HG02943 (cell line): ENCODE measurements at regions not wholly inside any gene's neighbourhood (a gene's known extent, or its start where the extent isn't known, plus 50 kb on each side); places are given as distances from the start of the nearest gene placed in this dataset.

Experiments used
- ATAC-seq: cut with Tn5 transposase; IDR thresholded peaks from one replicate; pipeline ENCODE4 v1.9.1; 2021; ENCODE audit warnings: mild to moderate bottlenecking, low read depth, moderate library complexity; ENCODE audit not compliant: unreplicated experiment

DNA sequence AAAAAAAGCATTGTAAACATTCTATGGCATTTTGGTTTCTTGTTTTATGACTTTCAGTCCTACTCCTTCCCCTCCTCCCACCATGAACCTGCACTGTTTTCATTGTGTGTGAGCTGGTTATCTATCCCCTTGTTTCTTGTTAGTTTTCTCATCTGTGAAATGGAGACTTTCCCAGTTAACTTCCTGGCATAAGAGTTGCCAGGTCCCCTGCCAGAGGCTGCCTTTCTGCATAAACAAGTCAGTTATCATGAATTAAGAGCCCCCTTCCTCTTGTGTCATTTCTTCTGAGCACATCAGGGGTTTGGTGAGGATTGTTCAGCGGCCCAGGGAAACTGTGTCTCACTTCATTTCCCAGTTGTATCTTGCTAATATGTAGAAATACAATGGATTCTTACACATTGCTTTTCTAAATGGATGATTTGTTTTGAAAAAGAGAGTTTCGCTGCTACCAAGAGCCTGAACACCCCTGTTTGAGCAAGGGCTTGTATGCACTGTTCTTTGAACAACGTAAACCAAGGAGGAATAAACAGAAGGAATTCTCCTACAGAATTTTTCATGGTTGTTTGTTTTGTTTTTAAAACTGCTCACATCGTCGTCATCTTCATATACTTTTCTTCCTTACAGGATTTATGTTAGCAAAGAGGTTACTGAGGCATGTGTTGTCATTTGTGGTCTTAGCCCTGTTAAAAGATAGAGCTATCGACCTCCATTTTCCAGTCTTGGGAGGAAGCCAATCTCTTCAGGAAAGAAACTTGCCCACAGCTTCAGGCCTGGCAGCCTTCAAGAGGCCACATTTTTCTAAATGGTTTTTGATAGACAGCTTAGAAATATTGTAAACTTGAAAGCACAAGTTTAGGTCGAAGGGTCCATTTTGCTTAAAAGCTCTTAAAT is 144.6 kb upstream of the IL12A start:
- ATAC-seq = no peak

DNA sequence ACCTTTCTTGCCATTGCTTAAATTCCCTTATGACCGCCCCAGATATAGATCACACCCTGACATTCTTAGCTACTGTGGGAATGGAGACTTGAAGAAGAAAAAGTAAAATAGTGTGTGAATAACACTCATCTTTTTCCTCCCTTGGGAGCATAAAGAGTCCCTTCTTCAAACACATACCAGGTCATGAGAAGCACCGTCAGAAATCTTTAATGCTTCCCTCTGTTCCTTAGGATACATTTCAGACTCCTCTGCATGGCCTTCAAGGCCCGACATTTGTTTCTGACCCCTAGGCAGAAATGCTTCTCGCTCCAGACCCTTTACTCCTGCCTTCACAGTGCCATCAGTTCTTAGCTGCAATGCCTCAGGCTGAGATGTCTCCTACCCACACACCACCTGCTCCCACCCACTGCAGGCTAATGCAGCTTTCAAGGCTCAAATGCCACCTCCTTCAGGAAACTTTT is 143.8 kb upstream of the IL12A start:
- ATAC-seq = no peak

DNA sequence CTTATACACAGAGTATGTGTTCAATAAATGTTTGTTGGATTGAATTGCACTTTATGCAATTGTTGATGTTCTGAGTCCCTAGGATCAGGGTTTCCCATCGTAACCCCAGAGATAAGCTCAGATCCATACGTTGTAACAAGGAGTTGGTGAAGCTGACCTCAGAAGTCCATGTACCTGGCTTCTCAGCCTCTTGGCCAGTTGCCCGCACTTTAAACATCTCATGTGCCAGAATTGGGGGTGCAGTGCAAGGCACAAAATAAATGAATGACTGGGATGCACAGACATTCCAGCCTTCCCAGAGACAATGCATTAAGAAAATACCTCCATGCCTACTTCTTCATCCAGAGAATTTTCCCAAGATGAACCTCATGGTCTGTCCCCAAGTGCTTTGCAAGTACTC is 142.9 kb upstream of the IL12A start:
- no peak for ATAC-seq

GRCh38 chr3:159846255-159846654 is 142.4 kb upstream of the IL12A start:
- ATAC-seq = no peak

DNA sequence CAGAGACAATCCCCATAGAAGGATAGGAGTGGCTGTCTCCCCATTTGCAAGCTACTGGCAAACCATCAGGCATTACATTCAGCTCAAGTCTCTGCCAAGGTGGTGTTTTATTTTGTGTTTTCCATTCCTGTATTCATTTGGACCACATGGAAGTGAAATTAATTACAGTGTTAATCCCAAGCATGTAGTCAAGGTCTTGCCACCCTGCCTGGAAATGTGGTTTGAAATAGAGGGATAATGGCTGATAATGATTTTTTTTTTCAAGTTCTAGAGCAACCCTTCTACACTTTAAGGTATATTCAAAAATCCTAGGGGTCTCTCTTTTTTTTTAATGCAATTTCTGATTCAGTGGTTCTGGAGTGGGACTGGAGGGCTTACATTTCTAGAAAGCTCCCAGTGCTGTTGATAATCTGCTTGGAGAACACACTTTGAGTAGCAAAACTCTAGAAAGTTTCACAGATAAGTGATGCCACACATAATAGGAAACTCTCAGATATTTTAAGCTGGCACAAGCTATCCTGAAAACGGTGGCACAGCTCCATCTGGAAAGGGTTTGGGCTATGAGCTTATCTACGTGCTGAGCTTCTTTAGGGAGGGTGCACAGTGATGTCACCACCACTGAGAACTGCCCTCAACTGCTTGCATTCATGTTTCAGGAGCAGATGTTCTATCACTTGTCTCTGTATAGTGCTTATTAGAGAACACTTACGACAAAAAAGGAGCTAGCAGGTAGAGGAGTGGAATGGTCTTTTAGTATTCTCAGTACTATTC is 140.1 kb upstream of the IL12A start:
- no peak for ATAC-seq

DNA sequence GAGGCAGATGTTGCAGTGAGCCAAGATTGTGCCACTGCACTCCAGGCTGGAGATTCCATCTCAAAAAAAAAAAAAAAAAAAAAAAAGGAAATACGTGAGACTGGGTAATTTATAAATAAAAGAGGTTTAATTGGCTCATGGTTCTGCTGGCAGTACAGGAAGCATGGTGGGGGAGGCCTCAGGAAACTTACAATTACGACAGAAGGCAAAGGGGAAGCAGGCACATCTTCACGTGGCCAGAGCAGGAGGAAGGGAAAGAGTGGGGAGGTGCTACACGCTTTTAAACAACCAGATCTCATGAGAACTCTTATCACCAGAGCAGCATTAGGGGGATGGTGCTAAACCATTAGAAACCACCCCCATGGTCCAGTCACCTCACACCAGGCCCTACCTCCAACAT is 138.2 kb upstream of the IL12A start:
- no peak for ATAC-seq

GRCh38 chr3:159852266-159852665 is 136.4 kb upstream of the IL12A start:
- ATAC-seq = no peak

DNA sequence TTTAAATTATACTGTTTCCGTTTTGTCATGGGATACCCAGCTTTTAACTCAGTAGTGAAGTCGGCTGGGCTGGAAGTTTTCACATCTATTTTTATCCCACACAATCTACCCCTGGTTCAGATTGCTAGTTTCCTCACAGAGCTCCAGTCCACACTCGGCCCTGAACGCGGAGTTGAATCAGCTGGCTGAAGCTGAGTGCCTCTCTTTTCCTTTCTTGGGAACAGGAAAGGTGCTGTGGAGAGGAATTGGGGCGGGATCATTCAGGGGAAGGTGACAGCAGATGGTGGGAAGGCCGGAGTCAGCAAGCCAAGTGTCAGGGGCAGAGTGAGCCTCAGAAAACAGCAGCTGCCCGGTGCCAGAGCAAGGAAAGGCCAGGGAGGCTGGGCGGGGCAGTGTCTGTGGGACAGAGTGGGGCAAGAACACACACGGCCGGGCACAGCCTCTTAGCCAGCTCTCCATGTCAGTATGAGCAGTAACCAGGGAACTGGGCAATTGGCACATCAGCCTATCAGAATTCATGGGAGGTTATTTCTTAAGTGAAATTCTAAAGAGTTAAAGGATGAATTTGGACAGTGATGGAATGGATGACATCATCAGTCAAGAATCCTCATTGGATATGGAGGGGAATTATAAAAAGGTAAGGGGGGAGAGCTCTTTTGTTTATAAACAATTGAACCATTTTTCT is 135.7 kb upstream of the IL12A start:
- ATAC-seq = no peak

GRCh38 chr3:159853506-159853864 is 135.2 kb upstream of the IL12A start:
- ATAC-seq = no peak

GRCh38 chr3:159854500-159855124 is 134.0 kb upstream of the IL12A start:
- ATAC-seq = no peak

GRCh38 chr3:159855599-159856346 is 132.9 kb upstream of the IL12A start:
- ATAC-seq = no peak

- no peak for ATAC-seq
These were observed 132.0 kb upstream of the IL12A start for GRCh38 chr3:159856590-159857104.

- ATAC-seq = no peak
These were observed 130.8 kb upstream of the IL12A start for GRCh38 chr3:159857840-159858239.

DNA sequence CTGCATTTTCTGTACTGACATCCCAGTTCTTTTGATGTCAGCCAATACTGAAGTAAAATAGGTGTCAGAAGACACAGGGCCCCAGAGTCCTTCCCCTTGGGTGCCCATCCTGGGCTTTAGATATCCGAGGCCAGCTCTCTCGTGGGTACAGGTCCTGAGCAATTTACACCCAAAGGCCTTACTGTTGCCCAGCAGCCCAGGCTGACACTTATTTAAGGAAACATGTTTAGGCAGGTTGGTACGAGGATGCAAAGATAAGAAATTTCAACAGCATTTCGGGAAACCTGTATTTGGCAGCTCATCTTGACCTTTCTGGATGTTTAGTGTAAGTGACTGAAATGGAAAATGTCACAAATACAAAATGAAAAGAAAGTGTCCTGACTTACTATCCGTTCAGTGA is 130.0 kb upstream of the IL12A start:
- ATAC-seq = no peak

GRCh38 chr3:159859424-159859823 is 129.2 kb upstream of the IL12A start:
- no peak for ATAC-seq

DNA sequence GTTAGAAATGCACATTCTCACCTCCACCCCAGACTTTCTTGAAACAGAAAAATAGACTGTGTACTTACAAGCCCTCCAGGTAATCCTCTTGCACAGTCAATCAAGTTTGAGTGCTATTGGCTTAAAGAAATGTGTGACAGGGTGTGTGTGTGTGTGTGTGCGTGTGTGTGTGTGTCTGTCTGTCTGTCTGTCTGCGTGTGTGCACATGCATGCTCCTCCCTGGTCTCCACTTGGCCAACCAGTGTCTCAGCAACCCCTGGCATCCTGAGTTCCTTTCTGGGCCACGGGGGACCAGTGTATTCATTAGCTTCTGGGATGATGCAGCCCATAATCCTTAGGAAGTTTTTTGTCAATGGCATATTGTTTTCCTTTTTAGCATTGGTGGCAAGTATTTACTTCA is 128.8 kb upstream of the IL12A start:
- ATAC-seq = no peak

DNA sequence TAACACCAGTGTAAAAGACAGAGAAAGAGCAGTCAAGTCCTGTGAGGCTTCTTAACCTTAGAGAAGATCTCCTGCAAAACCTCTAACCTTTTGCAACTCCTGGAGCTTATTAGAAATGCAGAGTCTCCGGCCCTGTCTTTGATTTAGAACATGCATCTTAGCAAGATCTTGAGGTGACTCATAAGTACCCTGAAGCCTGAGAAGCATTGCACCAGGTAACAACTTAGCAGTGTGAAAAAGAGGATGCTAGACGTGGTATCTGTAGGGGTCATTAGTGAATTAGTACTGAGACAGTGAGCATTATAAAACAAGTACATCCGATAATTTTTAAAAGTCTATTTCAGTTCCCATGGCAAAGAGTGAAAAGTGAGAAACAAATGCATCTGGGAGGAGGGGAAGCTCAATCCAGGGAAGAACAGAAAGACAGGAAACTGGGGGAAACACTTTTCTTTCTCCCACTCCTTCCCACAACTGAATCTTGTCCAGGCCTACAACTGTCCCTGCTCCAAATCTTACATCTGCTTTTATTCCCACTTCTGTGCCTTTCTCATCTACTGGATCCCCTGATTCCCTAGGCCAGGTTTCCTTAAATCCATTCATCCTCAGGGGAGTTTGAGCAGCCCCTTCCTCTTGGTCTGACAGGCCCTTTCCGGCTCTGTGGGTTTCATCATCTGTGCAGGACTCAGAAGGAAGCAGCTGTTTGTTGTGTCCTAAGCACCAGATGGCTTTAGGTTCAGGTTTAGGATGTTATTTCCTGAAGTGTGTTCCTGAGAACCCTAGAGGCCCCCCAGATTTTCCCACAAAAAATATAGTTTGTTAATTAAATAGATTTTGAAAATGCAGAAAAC is 128.1 kb upstream of the IL12A start:
- no peak for ATAC-seq

DNA sequence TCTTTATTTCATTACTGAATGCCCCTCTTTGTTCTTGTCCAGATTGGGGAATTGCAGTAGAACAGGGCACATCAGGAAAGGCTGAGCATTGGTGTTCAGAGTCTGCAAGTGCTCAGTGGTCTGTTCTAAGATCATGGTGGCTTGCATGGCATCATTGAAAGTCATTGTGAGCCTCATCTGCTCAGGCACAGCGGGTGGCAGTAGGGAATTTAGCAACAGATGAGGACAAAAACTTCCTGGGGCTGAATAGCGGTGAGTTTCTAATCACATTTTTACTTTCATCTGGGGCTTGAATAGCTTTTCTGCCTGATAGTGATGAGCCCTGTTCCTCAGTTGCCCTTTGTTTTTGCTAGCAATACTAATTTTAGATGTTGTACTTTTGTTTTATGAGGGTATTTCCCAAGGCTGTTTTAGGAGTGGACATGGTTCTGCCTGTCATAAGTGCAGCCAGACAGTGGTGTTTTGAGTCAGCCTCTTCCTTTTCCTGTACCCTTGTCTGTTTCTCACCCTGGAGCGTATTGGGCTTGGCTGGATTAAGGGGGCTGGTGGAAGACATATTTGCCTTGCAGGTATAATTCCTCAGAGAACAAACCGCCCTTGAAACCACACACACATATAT is 127.2 kb upstream of the IL12A start:
- ATAC-seq = peak; percentile 58
